ENCODE measurements at regions not wholly inside any gene's neighbourhood (a gene's known extent, or its start where the extent isn't known, plus 50 kb on each side); places are given as distances from the start of the nearest gene placed in this dataset.

- no peak for ATAC-seq
Observed at GRCh38 chr7:32256376-32256775, 186.2 kb upstream of the PDE1C start.

GRCh38 chr7:32255036-32255435 is 184.8 kb upstream of the PDE1C start:
- ATAC-seq = no peak
- TF ChIP-seq ESRRG (CRISPR knock-in tag; IDR thresholded peaks at IDR 0.05) (no peak), CSRNP3 (CRISPR knock-in tag; IDR thresholded peaks at IDR 0.05) (no peak), PATZ1 (CRISPR knock-in tag; IDR thresholded peaks at IDR 0.05; ENCODE audit: borderline replicate concordance) (no peak), BACH2 (CRISPR knock-in tag; IDR thresholded peaks at IDR 0.05; ENCODE audit: borderline replicate concordance) (no peak), ZC3H10 (CRISPR knock-in tag; IDR thresholded peaks at IDR 0.05) (no peak), ZNF70 (CRISPR knock-in tag; IDR thresholded peaks at IDR 0.05) (no peak), ZNF8 (CRISPR knock-in tag; IDR thresholded peaks at IDR 0.05) (no peak), ARNTL (CRISPR knock-in tag; IDR thresholded peaks at IDR 0.05; ENCODE audit: borderline replicate concordance, low read depth) (no peak), TOX (CRISPR knock-in tag; IDR thresholded peaks at IDR 0.05; ENCODE audit: borderline replicate concordance) (no peak)

More at GRCh38 chr7:32256376-32256775, 186.2 kb upstream of the PDE1C start:
- TF ChIP-seq OSR1 (CRISPR knock-in tag; IDR thresholded peaks at IDR 0.05) = no peak
- no peak for TF ChIP-seq PPARA (CRISPR knock-in tag; IDR thresholded peaks at IDR 0.05; ENCODE audit: borderline replicate concordance)
- no peak for TF ChIP-seq GLIS3 (CRISPR knock-in tag; IDR thresholded peaks at IDR 0.05)

GRCh38 chr7:32253299-32253698 is 183.1 kb upstream of the PDE1C start:
- no peak for ATAC-seq
- no peak for TF ChIP-seq BACH2 (CRISPR knock-in tag; IDR thresholded peaks at IDR 0.05; ENCODE audit: borderline replicate concordance)
- TF ChIP-seq ZNF565 (CRISPR knock-in tag; conservative IDR thresholded peaks at IDR 0.05; ENCODE audit: low read depth) = no peak
- no peak for TF ChIP-seq CSRNP3 (CRISPR knock-in tag; IDR thresholded peaks at IDR 0.05)
- no peak for TF ChIP-seq ZNF8 (CRISPR knock-in tag; IDR thresholded peaks at IDR 0.05)
- TF ChIP-seq POU6F1 (CRISPR knock-in tag; IDR thresholded peaks at IDR 0.05; ENCODE audit: borderline replicate concordance, low read depth) = no peak
- TF ChIP-seq ZFP30 (CRISPR knock-in tag; IDR thresholded peaks at IDR 0.05) = no peak
- no peak for TF ChIP-seq ZNF70 (CRISPR knock-in tag; IDR thresholded peaks at IDR 0.05)

- TF ChIP-seq ZC3H10 (CRISPR knock-in tag; IDR thresholded peaks at IDR 0.05) (no peak), TSHZ2 (CRISPR knock-in tag; IDR thresholded peaks at IDR 0.05) (no peak), TCF4 (CRISPR knock-in tag; IDR thresholded peaks at IDR 0.05; ENCODE audit: borderline replicate concordance) (no peak), SNAI2 (CRISPR knock-in tag; IDR thresholded peaks at IDR 0.05) (no peak), ESRRG (CRISPR knock-in tag; IDR thresholded peaks at IDR 0.05) (no peak), RARB (CRISPR knock-in tag; IDR thresholded peaks at IDR 0.05) (no peak), ZFP30 (CRISPR knock-in tag; IDR thresholded peaks at IDR 0.05) (no peak), CSDC2 (CRISPR knock-in tag; IDR thresholded peaks at IDR 0.05) (no peak), ZFP3 (CRISPR knock-in tag; IDR thresholded peaks at IDR 0.05) (no peak), POU6F1 (CRISPR knock-in tag; IDR thresholded peaks at IDR 0.05; ENCODE audit: borderline replicate concordance, low read depth) (no peak), TOX (CRISPR knock-in tag; IDR thresholded peaks at IDR 0.05; ENCODE audit: borderline replicate concordance) (no peak), ZNF8 (CRISPR knock-in tag; IDR thresholded peaks at IDR 0.05) (no peak), BACH2 (CRISPR knock-in tag; IDR thresholded peaks at IDR 0.05; ENCODE audit: borderline replicate concordance) (no peak), ARNTL (CRISPR knock-in tag; IDR thresholded peaks at IDR 0.05; ENCODE audit: borderline replicate concordance, low read depth) (no peak)
- ATAC-seq = no peak
Observed at GRCh38 chr7:32251659-32252058, 181.5 kb upstream of the PDE1C start.
